ENCODE measurements at regions not wholly inside any gene's neighbourhood (a gene's known extent, or its start where the extent isn't known, plus 50 kb on each side); places are given as distances from the start of the nearest gene placed in this dataset.

DNA sequence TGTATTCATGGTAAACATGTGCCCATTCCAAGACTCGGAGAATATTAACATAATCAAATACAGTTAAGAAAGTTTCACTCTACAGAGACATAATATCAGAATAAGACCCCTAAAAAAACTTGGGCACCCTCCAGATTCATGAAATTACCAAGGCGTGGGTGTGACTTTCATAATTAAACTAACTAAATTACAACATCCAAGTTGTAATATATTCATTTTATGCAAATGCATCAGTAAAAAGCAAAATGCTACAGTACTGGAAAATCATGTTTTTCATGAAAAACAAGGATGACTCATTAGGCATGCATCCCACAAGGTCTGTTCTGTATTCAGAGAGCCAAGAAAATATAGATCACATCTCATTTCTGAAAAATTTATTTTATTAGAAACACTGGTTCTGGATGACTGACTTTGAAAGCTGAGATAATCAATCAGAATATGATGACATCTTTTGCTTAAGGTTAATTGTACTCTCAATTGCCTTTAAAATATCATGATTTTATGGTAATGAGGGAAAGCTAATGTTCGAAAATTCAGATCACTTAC, 248.8 kb upstream of the SMIM30 start:
- H3K27me3 ChIP-seq, result peaks cover 69% of the 10 kb centered on the region
- no peaks in the 10 kb centered on the region for H3K27me3 Mint-ChIP-seq (ENCODE audit: insufficient read depth, low read depth)

DNA sequence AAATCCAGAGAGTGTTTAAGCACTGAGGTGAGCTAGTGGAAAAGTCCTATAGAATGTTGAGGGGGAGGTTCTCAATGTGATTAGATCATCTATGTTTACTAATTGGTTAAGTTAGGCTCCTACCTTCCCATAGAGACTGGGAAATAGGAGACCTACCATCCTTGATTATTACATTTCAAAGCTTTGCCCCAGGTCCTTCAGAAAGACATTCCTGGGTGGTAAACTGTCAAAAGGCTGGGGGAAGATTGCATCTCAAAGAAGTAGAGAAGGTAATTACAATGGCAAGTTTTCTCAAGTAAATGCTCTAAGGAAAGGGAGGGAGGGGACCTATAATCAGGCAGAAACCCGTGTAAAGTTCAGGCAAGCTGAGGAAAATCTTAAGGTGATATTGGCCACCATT, 247.8 kb upstream of the SMIM30 start:
- Histone ChIP-seq H4K20me1 (ENCODE audit: low read depth) (no peaks in the 10 kb centered on the region), H3K27ac (no peak overlapping the region), H3K4me2 (no peak overlapping the region), H3K9ac (no peak overlapping the region), H3K9me3 (ENCODE audit: low read depth) (no peaks in the 10 kb centered on the region), H3F3A (ENCODE audit: low read depth) (no peaks in the 10 kb centered on the region), H3K27me3 (peaks cover 77% of the 10 kb centered on the region), H3K79me2 (ENCODE audit: low read depth) (no peaks in the 10 kb centered on the region), H2AFZ (replicated peaks) (no peak overlapping the region), H3K4me1 (no peaks in the 10 kb centered on the region), H3K4me3 (no peak overlapping the region), H3K36me3 (no peaks in the 10 kb centered on the region)
- no peaks in the 10 kb centered on the region for H3K36me3 Mint-ChIP-seq
- H3K4me3 Mint-ChIP-seq, result no peak overlapping the region
- H3K9me3 Mint-ChIP-seq, result no peaks in the 10 kb centered on the region
- TF ChIP-seq CTCF (IDR thresholded peaks at IDR 0.05) (no peak), EZH2 (IDR thresholded peaks at IDR 0.05) (no peak), EZH2phosphoT487 (IDR thresholded peaks at IDR 0.05) (no peak)
- no peaks in the 10 kb centered on the region for H3K27me3 Mint-ChIP-seq (ENCODE audit: insufficient read depth, low read depth)
- H3K27ac Mint-ChIP-seq, result no peak overlapping the region
- H3K4me1 Mint-ChIP-seq, result peaks cover 4% of the 10 kb centered on the region
- DNase-seq (ENCODE audit: low spot score), result no peak

More for the DNA sequence above, 248.8 kb upstream of the SMIM30 start:
- no peak overlapping the region for H3K4me3 ChIP-seq
- H3F3A ChIP-seq (ENCODE audit: low read depth), result no peaks in the 10 kb centered on the region
- Mint-ChIP-seq H3K36me3 (no peaks in the 10 kb centered on the region), H3K4me1 (peaks cover 4% of the 10 kb centered on the region), H3K4me3 (no peak overlapping the region), H3K9me3 (no peaks in the 10 kb centered on the region), H3K27ac (no peak overlapping the region)
- TF ChIP-seq EZH2 (IDR thresholded peaks at IDR 0.05), result no peak
- TF ChIP-seq CTCF (IDR thresholded peaks at IDR 0.05), result no peak
- TF ChIP-seq EZH2phosphoT487 (IDR thresholded peaks at IDR 0.05), result no peak
- H3K27ac ChIP-seq, result no peak overlapping the region
- H3K9ac ChIP-seq, result no peak overlapping the region
- no peak for DNase-seq (ENCODE audit: low spot score)
- no peak overlapping the region for H2AFZ ChIP-seq (replicated peaks)
- no peaks in the 10 kb centered on the region for H3K36me3 ChIP-seq
- no peak overlapping the region for H3K4me2 ChIP-seq
- no peaks in the 10 kb centered on the region for H3K4me1 ChIP-seq
- H3K9me3 ChIP-seq (ENCODE audit: low read depth), result no peaks in the 10 kb centered on the region
- no peaks in the 10 kb centered on the region for H4K20me1 ChIP-seq (ENCODE audit: low read depth)
- no peaks in the 10 kb centered on the region for H3K79me2 ChIP-seq (ENCODE audit: low read depth)

GRCh38 chr7:113349339-113349738, 231.0 kb upstream of the SMIM30 start:
- Histone ChIP-seq H3K9me3 (ENCODE audit: low read depth) (no peaks in the 10 kb centered on the region), H3K36me3 (no peaks in the 10 kb centered on the region), H3K79me2 (ENCODE audit: low read depth) (no peaks in the 10 kb centered on the region), H3K9ac (no peak overlapping the region), H3K4me3 (no peak overlapping the region), H3K4me2 (no peak overlapping the region), H3K4me1 (no peaks in the 10 kb centered on the region), H3K27me3 (peaks cover 10% of the 10 kb centered on the region), H3F3A (ENCODE audit: low read depth) (no peaks in the 10 kb centered on the region), H2AFZ (replicated peaks) (no peak overlapping the region), H3K27ac (no peak overlapping the region), H4K20me1 (ENCODE audit: low read depth) (no peaks in the 10 kb centered on the region)
- Mint-ChIP-seq H3K36me3 (no peaks in the 10 kb centered on the region), H3K9me3 (no peaks in the 10 kb centered on the region), H3K4me1 (peaks cover 2% of the 10 kb centered on the region), H3K27me3 (ENCODE audit: insufficient read depth, low read depth) (no peaks in the 10 kb centered on the region), H3K27ac (no peak overlapping the region), H3K4me3 (no peak overlapping the region)
- no peak for DNase-seq (ENCODE audit: low spot score)
- TF ChIP-seq EZH2phosphoT487 (IDR thresholded peaks at IDR 0.05) (no peak), CTCF (IDR thresholded peaks at IDR 0.05) (no peak), EZH2 (IDR thresholded peaks at IDR 0.05) (no peak)
